ENCODE measurements at regions not wholly inside any gene's neighbourhood (a gene's known extent, or its start where the extent isn't known, plus 50 kb on each side); places are given as distances from the start of the nearest gene placed in this dataset.

GRCh38 chr5:99605904-99606303 is 677.1 kb upstream of the CHD1 start:
- H3K4me3 Mint-ChIP-seq, result no peak overlapping the region
- no peak overlapping the region for H2AFZ ChIP-seq (ENCODE audit: low read length)

More at GRCh38 chr5:99605904-99606303, 677.1 kb upstream of the CHD1 start:
- Histone ChIP-seq H3K4me2 (ENCODE audit: insufficient read depth, insufficient read length, low read length) (no peak overlapping the region), H3K79me2 (ENCODE audit: insufficient read depth, low read length) (no peaks in the 10 kb centered on the region), H3K4ac (ENCODE audit: low read depth, low read length) (no peak overlapping the region), H2BK12ac (ENCODE audit: insufficient read length, low read depth, low read length) (no peak overlapping the region), H2BK5ac (ENCODE audit: insufficient read length, low read length) (no peak overlapping the region), H2BK120ac (ENCODE audit: low read depth, low read length, poor library complexity, severe bottlenecking) (no peak overlapping the region), H2BK20ac (ENCODE audit: low read depth, low read length, poor library complexity, severe bottlenecking) (no peak overlapping the region), H3K56ac (ENCODE audit: insufficient read length, low read depth, low read length) (no peak overlapping the region), H3K27me3 (ENCODE audit: insufficient read depth, low read length) (no peaks in the 10 kb centered on the region), H3K79me1 (ENCODE audit: insufficient read depth, low read depth, low read length, poor library complexity, severe bottlenecking) (no peaks in the 10 kb centered on the region), H4K8ac (replicated peaks; ENCODE audit: insufficient read length, low read depth, low read length) (no peak overlapping the region), H3K23ac (ENCODE audit: insufficient read length, low read depth, low read length) (no peak overlapping the region), H4K5ac (ENCODE audit: insufficient read length, low read depth, low read length) (no peak overlapping the region), H3T11ph (ENCODE audit: low read length) (no peak overlapping the region), H3K9me3 (ENCODE audit: control insufficient read depth, low read depth, low read length) (no peaks in the 10 kb centered on the region), H3K18ac (ENCODE audit: insufficient read length, low read depth, low read length) (no peak overlapping the region), H2AK5ac (ENCODE audit: insufficient read length, low read length) (no peak overlapping the region), H2BK15ac (ENCODE audit: low read depth, low read length) (no peak overlapping the region), H3K14ac (ENCODE audit: insufficient read depth, low read length) (no peak overlapping the region), H4K20me1 (ENCODE audit: control insufficient read depth, insufficient read depth, insufficient read length) (no peaks in the 10 kb centered on the region), H3K23me2 (ENCODE audit: insufficient read length, low read depth, low read length, poor library complexity, severe bottlenecking) (no peaks in the 10 kb centered on the region), H3K27ac (ENCODE audit: insufficient read length, low read depth, low read length) (no peak overlapping the region), H3K9ac (ENCODE audit: extremely low read depth, insufficient read length, low read length) (no peak overlapping the region), H4K91ac (ENCODE audit: insufficient read length, low read depth, low read length) (no peak overlapping the region), H3K4me1 (ENCODE audit: insufficient read depth, low read length) (no peaks in the 10 kb centered on the region)
- Mint-ChIP-seq H3K9me3 (no peaks in the 10 kb centered on the region), H3K36me3 (ENCODE audit: insufficient read depth in 1 of 3, low read depth in 3 of 3) (no peaks in the 10 kb centered on the region), H3K27ac (no peak overlapping the region), H3K27me3 (ENCODE audit: low read depth) (no peaks in the 10 kb centered on the region), H3K4me1 (no peaks in the 10 kb centered on the region)
- TF ChIP-seq, protein P1, sequence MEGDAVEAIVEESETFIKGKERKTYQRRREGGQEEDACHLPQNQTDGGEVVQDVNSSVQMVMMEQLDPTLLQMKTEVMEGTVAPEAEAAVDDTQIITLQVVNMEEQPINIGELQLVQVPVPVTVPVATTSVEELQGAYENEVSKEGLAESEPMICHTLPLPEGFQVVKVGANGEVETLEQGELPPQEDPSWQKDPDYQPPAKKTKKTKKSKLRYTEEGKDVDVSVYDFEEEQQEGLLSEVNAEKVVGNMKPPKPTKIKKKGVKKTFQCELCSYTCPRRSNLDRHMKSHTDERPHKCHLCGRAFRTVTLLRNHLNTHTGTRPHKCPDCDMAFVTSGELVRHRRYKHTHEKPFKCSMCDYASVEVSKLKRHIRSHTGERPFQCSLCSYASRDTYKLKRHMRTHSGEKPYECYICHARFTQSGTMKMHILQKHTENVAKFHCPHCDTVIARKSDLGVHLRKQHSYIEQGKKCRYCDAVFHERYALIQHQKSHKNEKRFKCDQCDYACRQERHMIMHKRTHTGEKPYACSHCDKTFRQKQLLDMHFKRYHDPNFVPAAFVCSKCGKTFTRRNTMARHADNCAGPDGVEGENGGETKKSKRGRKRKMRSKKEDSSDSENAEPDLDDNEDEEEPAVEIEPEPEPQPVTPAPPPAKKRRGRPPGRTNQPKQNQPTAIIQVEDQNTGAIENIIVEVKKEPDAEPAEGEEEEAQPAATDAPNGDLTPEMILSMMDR (conservative IDR thresholded peaks at IDR 0.05), result no peak
- no CpG with 5 or more reads among the region's 3 CpGs for WGBS (ENCODE audit: extremely low coverage, insufficient read length, low lambda C conversion rate)
- no peak for DNase-seq
